ENCODE measurements at regions not wholly inside any gene's neighbourhood (a gene's known extent, or its start where the extent isn't known, plus 50 kb on each side); places are given as distances from the start of the nearest gene placed in this dataset.

DNA sequence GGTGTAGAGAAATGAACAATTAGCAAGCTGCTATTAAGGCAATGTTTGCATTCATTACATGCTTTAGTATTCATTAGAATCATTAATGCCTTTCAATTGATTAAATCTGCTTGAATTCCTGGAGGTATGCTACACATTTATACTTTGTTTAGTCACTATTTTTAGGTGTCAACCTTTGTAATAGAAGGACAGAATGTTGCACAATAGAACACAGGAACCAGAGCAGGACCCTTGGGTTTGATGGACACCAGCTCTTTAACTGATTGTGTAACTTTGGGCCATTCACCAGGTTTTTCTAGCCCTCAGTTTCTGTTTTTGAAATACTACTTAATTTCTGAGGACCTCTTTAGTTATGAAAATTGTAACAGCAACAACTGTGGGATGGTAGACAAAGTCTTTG is 317.6 kb upstream of the UMPS start:
- DNase-seq (ENCODE audit: low spot score in 2 of 2), result no peak
- no peaks in the 10 kb centered on the region for H3K4me1 ChIP-seq
- peaks cover 0 to 10% (median 0%) of the 10 kb centered on the region in 3 donors for H3K36me3 ChIP-seq
- TF ChIP-seq, protein P1, sequence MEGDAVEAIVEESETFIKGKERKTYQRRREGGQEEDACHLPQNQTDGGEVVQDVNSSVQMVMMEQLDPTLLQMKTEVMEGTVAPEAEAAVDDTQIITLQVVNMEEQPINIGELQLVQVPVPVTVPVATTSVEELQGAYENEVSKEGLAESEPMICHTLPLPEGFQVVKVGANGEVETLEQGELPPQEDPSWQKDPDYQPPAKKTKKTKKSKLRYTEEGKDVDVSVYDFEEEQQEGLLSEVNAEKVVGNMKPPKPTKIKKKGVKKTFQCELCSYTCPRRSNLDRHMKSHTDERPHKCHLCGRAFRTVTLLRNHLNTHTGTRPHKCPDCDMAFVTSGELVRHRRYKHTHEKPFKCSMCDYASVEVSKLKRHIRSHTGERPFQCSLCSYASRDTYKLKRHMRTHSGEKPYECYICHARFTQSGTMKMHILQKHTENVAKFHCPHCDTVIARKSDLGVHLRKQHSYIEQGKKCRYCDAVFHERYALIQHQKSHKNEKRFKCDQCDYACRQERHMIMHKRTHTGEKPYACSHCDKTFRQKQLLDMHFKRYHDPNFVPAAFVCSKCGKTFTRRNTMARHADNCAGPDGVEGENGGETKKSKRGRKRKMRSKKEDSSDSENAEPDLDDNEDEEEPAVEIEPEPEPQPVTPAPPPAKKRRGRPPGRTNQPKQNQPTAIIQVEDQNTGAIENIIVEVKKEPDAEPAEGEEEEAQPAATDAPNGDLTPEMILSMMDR (IDR thresholded peaks at IDR 0.05), result no peak
- no peaks in the 10 kb centered on the region for H3K9me3 ChIP-seq
- no peak overlapping the region for H3K4me3 ChIP-seq
- H3K27me3 ChIP-seq, result no peaks in the 10 kb centered on the region
- H3K27ac ChIP-seq, result no peak overlapping the region

DNA sequence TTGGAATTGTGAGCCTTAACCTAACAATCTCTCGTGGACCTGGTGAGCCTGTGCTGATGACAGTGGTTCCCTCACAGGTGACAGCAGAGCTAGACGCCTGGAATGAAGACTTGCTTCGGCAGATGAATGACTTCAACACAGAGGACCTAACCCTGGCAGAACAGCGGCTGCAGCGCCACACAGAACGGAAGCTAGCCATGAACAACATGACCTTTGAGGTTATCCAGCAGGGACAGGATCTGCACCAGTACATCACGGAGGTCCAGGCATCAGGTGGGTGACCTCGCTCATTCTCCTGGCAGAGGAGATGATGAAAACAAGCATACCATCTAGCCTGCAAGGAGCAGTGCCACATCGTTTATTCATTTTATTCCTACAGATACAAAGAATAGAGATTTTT is 316.9 kb upstream of the UMPS start:
- H3K9me3 ChIP-seq, result no peaks in the 10 kb centered on the region
- no peak overlapping the region for H3K4me3 ChIP-seq
- no peak for TF ChIP-seq EP300 (IDR thresholded peaks at IDR 0.05)
- TF ChIP-seq, protein P1 (IDR thresholded peaks at IDR 0.05), result no peak
- no peak for TF ChIP-seq POLR2A (IDR thresholded peaks at IDR 0.05)
- H3K4me1 ChIP-seq, result no peaks in the 10 kb centered on the region
- H3K27me3 ChIP-seq, result no peaks in the 10 kb centered on the region
- H3K36me3 ChIP-seq, result peaks cover 0 to 10% (median 0%) of the 10 kb centered on the region in 3 donors
- 88 to 92% methylated on average over 9 of the region's 9 CpGs for WGBS, 2 donors
- H3K27ac ChIP-seq, result no peak overlapping the region
- DNase-seq (ENCODE audit: low spot score in 2 of 2), result no peak

DNA sequence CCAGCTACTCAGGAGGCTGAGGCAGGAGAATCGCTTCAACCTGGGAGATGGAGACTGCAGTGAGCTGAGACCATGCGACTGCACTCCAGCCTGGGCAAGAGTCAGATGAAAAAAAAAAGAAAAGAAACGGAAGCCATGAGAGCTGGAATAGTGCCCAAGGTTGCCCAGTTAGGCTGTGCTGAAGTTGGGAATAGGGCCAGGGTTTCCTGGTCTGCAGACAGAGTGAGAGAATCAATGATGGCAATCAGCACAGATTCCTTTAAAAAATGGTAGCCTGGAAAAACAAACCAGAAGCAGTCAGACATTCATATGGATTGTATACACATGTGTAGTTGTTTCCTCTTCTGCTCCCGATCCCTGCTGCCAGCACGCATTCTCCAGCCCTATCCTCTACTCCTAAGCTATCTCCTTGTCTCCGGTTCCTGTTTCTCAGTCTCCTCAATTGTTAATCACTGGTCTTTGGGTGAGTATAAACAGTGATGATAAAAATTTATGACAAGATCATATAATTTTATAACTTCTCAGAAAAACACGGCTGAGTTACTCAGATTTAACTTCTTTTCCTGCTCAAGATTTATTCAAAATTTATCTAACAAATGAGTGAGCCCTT is 316.2 kb upstream of the UMPS start:
- no peak overlapping the region for H3K4me3 ChIP-seq
- TF ChIP-seq, protein P1 (IDR thresholded peaks at IDR 0.05), result no peak
- TF ChIP-seq POLR2A (IDR thresholded peaks at IDR 0.05) (no peak), EP300 (IDR thresholded peaks at IDR 0.05) (no peak)
- no peaks in the 10 kb centered on the region for H3K4me1 ChIP-seq
- no peaks in the 10 kb centered on the region for H3K9me3 ChIP-seq
- no peak for DNase-seq (ENCODE audit: low spot score in 2 of 2)
- H3K27ac ChIP-seq, result no peak overlapping the region
- H3K27me3 ChIP-seq, result no peaks in the 10 kb centered on the region
- 72 to 78% methylated on average over 7 of the region's 7 CpGs for WGBS, 2 donors
- H3K36me3 ChIP-seq, result peaks cover 0 to 10% (median 0%) of the 10 kb centered on the region in 3 donors

DNA sequence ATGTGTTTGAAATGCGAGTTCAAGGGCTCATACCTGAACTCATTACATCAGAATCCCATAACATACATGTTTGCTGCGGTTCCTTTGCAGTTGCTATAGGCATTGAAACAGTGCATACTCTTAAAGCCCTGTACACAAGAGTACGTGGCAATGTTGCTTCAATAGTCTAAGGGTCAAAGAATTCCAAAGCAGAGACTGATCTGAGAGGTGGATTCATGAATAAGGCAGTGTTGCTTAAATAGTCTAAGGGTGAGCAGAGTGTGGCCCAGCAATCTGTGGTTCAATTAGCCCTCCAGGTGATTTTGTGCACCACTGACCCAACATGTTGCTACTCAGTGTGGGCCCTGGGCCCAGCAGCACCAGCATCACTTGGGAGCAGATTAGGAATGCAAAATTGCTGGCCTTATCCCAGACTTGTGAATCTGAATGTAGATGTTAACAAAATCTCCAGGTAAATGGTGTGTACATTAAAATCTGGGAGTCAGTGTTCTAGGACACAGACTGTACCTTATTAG is 314.7 kb upstream of the UMPS start:
- Histone ChIP-seq H3K36me3 (peaks cover 0 to 10% (median 0%) of the 10 kb centered on the region in 3 donors), H3K9me3 (no peaks in the 10 kb centered on the region), H3K4me1 (no peaks in the 10 kb centered on the region), H3K27me3 (no peaks in the 10 kb centered on the region), H3K4me3 (no peak overlapping the region), H3K27ac (no peak overlapping the region)
- TF ChIP-seq, protein P1 (IDR thresholded peaks at IDR 0.05), result no peak
- TF ChIP-seq POLR2A (IDR thresholded peaks at IDR 0.05) (no peak), EP300 (IDR thresholded peaks at IDR 0.05) (no peak)
- no peak for DNase-seq (ENCODE audit: low spot score in 2 of 2)
- WGBS, 2 donors, result 89 to 93% methylated on average over 3 of the region's 3 CpGs

DNA sequence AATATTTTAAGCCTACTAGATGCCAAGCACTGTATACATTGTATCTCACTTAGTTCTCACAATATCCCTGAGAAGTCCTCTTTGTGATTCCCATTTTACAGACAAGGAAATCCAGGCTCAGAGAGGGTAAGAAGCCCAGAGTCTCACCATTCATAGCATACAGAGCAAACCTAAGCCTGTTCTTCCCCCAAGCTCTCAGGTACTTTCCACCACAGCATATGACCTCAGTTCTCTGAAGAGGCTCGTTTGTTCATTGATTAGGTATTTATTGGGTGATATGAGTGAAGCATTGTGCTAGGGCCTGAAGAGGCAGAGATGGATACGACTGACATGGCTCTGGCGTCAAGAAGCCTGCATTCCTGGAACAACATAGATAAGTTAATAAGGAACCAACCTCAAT is 310.9 kb upstream of the UMPS start:
- no peaks in the 10 kb centered on the region for H3K4me1 ChIP-seq
- DNase-seq (ENCODE audit: low spot score in 2 of 2), result no peak
- peaks cover 0 to 10% (median 0%) of the 10 kb centered on the region in 3 donors for H3K36me3 ChIP-seq
- no peaks in the 10 kb centered on the region for H3K27me3 ChIP-seq
- no peak overlapping the region for H3K27ac ChIP-seq
- TF ChIP-seq POLR2A (IDR thresholded peaks at IDR 0.05), result no peak
- no peak for TF ChIP-seq EP300 (IDR thresholded peaks at IDR 0.05)
- TF ChIP-seq, protein P1 (IDR thresholded peaks at IDR 0.05), result no peak
- no peaks in the 10 kb centered on the region for H3K9me3 ChIP-seq
- 60 to 71% methylated on average over 3 of the region's 3 CpGs for WGBS, 2 donors
- H3K4me3 ChIP-seq, result no peak overlapping the region
